ENCODE measurements at regions not wholly inside any gene's neighbourhood (a gene's known extent, or its start where the extent isn't known, plus 50 kb on each side); places are given as distances from the start of the nearest gene placed in this dataset.

DNA sequence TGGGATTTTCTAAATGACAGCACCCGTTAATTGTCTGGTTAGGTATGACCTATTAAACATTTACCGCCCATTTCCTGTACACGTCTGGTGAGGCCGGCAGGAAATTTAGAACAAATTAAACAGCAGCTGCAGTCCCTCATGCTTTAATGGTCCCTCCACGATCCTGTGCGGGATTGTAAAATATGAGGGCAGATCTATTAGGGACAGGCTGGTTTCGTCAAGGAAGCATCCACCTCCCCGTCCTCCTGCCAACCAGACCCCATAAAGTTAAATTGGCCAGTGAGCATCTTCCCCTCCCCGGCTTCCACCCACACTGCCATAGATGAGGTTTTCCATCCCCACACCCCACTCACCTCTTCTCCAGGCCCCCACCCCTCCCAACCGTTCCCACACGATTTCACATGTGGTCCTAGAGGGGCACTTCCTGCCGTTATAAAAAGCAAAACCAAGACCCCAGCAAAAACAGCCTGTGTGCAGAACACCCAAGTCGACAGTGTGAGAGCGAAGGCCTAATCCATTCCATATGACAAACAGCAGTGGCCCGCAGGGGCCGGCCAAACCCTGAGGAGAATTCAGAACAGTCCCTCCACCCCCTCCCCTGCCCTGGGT, 331.9 kb downstream of the FOXL1 start:
- H3K4me3 Mint-ChIP-seq, result no peak overlapping the region
- H3K27ac Mint-ChIP-seq, result peak overlapping the region; percentile 77
- no peak for DNase-seq (ENCODE audit: low spot score in 2 of 2, unreplicated experiment in 2 of 2)
- no peaks in the 10 kb centered on the region for H3K36me3 Mint-ChIP-seq
- TF ChIP-seq CTCF (IDR thresholded peaks at IDR 0.05; ENCODE audit: unreplicated experiment), result no peak
- H3K4me1 Mint-ChIP-seq, result peaks cover 36% of the 10 kb centered on the region
- peaks cover 4% of the 10 kb centered on the region for H3K9me3 Mint-ChIP-seq
- H3K27me3 Mint-ChIP-seq (ENCODE audit: low read depth), result no peaks in the 10 kb centered on the region

DNA sequence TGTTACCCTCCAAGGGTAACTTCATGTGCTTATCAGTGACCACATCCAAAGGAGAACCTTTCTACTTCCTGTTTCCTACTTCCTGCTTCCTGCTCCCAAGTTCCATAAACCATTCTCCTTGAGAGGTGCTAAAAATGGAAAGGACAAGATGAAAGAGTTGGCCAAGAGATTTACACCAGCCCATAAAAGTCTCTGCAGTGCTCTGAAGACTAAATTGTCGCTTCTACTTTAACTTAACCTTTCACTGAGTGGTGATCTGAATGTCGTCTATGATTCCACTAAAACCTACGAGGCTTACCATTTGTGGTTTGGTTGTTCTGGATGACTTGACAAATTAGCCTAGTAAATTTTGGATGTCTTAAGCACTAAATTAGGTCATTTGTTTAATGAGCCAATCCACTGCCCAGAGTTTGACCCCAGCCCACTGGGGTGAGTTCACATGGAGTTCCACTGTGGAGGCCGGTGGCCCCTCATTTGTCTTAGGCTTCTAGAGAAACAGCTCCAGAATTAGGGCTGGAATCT, 333.1 kb downstream of the FOXL1 start:
- H3K4me1 Mint-ChIP-seq, result peaks cover 34% of the 10 kb centered on the region
- H3K36me3 Mint-ChIP-seq, result no peaks in the 10 kb centered on the region
- no peak for TF ChIP-seq CTCF (IDR thresholded peaks at IDR 0.05; ENCODE audit: unreplicated experiment)
- DNase-seq (ENCODE audit: low spot score in 2 of 2, unreplicated experiment in 2 of 2), result no peak
- H3K27ac Mint-ChIP-seq, result peak overlapping the region; percentile 18
- H3K9me3 Mint-ChIP-seq, result peaks cover 4% of the 10 kb centered on the region
- no peak overlapping the region for H3K4me3 Mint-ChIP-seq
- no peaks in the 10 kb centered on the region for H3K27me3 Mint-ChIP-seq (ENCODE audit: low read depth)

DNA sequence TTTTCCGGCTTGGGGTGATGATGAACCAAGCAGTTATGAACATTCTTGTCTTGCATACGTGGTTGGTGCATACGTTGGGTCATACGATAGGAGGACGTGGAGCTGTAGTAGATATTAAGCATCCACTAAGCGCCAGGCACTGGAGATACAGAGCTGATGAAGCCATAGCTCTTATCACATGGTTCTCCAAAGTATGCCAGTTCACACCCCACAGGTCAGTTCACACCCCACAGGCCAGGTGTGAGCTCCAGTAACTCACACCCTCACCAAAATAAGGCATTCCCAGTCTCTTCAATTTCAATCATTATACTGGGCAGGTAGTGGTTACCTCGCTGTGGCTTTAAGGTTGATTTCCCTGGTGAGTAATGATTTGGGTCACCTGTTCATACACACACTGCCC, 335.5 kb downstream of the FOXL1 start:
- TF ChIP-seq CTCF (IDR thresholded peaks at IDR 0.05; ENCODE audit: unreplicated experiment), result no peak
- Mint-ChIP-seq H3K36me3 (no peaks in the 10 kb centered on the region), H3K4me1 (peaks cover 19% of the 10 kb centered on the region), H3K27ac (no peak overlapping the region), H3K4me3 (no peak overlapping the region), H3K9me3 (peaks cover 4% of the 10 kb centered on the region), H3K27me3 (ENCODE audit: low read depth) (no peaks in the 10 kb centered on the region)
- DNase-seq (ENCODE audit: low spot score in 2 of 2, unreplicated experiment in 2 of 2), result no peak

DNA sequence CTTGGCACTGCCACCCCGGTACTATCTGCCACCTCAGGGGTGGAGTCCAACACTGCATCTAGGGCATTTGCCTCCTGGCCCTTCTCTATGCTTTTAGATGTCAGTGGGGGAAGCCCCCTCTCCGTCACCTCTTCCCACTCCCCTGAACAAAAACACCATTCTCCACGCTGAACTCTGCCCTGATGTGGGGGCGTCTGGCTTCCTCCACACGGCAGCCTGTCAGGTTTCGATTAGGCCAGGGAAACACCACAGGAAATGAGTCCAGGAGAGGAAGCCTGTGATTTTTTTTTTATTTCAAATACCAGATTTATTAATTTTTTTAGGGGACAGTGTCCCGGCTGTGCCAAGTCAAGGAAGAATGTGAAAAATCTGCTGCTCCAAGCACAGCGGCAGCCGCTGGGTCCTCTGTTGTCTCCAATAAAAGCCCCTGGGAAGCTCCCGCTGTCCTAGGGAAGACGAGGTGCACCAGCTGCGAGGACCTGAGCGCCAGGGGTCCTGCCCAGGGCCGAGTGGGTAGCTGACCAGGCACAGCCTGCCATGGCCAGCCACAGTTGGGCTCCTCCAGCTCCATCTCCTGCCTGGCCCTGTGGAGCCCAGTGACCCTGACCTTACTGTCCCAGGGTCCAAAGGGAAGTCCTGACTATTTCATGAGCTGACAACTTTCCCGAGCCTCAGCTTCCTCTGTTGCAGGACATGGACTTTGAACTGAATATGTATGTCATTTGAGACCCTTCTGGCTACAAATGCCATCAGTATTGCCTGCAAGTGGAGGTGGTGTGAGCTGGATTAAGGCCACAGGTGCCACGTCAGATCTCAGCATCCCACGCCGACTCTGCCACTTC, 336.7 kb downstream of the FOXL1 start:
- Mint-ChIP-seq H3K36me3 (no peaks in the 10 kb centered on the region), H3K4me1 (peaks cover 30% of the 10 kb centered on the region), H3K27ac (no peak overlapping the region), H3K27me3 (ENCODE audit: low read depth) (no peaks in the 10 kb centered on the region), H3K9me3 (peaks cover 4% of the 10 kb centered on the region), H3K4me3 (no peak overlapping the region)
- no peak for DNase-seq (ENCODE audit: low spot score in 2 of 2, unreplicated experiment in 2 of 2)
- TF ChIP-seq CTCF (IDR thresholded peaks at IDR 0.05; ENCODE audit: unreplicated experiment), result no peak

- peaks cover 26% of the 10 kb centered on the region for H3K4me1 Mint-ChIP-seq
- peaks cover 3% of the 10 kb centered on the region for H3K36me3 Mint-ChIP-seq
Measured at GRCh38 chr16:86917471-86918365, 339.4 kb downstream of the FOXL1 start.

More at GRCh38 chr16:86917471-86918365, 339.4 kb downstream of the FOXL1 start:
- peaks cover 16% of the 10 kb centered on the region for H3K9me3 Mint-ChIP-seq
- H3K4me3 Mint-ChIP-seq, result no peak overlapping the region
- no peak overlapping the region for H3K27ac Mint-ChIP-seq
- TF ChIP-seq CTCF (IDR thresholded peaks at IDR 0.05; ENCODE audit: unreplicated experiment), result no peak
- DNase-seq (ENCODE audit: low spot score in 2 of 2, unreplicated experiment in 2 of 2), result no peak
- no peaks in the 10 kb centered on the region for H3K27me3 Mint-ChIP-seq (ENCODE audit: low read depth)
